ENCODE measurements at regions not wholly inside any gene's neighbourhood (a gene's known extent, or its start where the extent isn't known, plus 50 kb on each side); places are given as distances from the start of the nearest gene placed in this dataset.
"Not testable (repeated sequence)": the region's sequence is repeated elsewhere in the genome, so short reads cannot be mapped to it uniquely, and the experiment has no call there.

DNA sequence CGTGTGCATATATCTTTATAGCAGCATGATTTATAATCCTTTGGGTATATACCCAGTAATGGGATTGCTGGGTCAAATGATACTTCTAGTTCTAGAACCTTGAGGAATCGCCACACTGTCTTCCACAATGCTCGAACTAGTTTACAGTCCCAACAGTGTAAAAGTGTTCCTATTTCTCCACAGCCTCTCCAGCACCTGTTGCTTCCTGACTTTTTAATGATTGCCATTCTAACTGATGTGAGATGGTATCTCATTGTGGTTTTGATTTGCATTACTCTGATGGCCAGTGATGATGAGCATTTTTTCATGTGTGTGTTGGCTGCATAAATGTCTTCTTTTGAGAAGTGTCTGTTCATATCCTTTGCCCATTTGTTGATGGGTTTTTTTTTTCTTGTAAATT, 66.0 kb upstream of the TNKS2 start:
- TF ChIP-seq, protein P1, sequence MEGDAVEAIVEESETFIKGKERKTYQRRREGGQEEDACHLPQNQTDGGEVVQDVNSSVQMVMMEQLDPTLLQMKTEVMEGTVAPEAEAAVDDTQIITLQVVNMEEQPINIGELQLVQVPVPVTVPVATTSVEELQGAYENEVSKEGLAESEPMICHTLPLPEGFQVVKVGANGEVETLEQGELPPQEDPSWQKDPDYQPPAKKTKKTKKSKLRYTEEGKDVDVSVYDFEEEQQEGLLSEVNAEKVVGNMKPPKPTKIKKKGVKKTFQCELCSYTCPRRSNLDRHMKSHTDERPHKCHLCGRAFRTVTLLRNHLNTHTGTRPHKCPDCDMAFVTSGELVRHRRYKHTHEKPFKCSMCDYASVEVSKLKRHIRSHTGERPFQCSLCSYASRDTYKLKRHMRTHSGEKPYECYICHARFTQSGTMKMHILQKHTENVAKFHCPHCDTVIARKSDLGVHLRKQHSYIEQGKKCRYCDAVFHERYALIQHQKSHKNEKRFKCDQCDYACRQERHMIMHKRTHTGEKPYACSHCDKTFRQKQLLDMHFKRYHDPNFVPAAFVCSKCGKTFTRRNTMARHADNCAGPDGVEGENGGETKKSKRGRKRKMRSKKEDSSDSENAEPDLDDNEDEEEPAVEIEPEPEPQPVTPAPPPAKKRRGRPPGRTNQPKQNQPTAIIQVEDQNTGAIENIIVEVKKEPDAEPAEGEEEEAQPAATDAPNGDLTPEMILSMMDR (conservative IDR thresholded peaks at IDR 0.05 in 1 of 2, IDR thresholded peaks at IDR 0.05 in 1 of 2; ENCODE audit: low read depth in 1 of 2, low read length in 2 of 2) = not testable (repeated sequence)
- TF ChIP-seq EZH2 (IDR thresholded peaks at IDR 0.05; ENCODE audit: low read length, missing control alignments) = not testable (repeated sequence)

All from fibroblast of lung (primary cell).